ENCODE measurements at regions not wholly inside any gene's neighbourhood (a gene's known extent, or its start where the extent isn't known, plus 50 kb on each side); places are given as distances from the start of the nearest gene placed in this dataset.

DNA sequence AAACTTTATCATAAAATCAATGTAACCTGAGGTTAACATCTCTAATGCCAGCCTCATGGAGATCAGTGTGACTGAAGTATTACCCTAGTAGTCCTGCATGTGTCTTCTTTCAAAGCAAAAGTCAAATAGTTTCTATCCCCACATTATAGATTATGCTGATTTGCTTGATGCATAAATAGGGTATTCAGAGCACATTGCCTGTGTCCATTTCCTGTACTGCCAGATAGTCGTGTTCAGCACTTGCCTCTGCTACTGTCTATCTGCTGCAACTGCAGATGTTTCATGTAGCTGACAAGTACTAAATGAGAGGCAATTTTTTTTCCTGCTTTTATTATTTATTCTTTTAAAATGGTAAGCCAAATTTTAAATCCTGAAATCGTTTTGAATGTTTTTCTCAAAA is 348.7 kb downstream of the CHRM3 start:
- TF ChIP-seq, protein P1, sequence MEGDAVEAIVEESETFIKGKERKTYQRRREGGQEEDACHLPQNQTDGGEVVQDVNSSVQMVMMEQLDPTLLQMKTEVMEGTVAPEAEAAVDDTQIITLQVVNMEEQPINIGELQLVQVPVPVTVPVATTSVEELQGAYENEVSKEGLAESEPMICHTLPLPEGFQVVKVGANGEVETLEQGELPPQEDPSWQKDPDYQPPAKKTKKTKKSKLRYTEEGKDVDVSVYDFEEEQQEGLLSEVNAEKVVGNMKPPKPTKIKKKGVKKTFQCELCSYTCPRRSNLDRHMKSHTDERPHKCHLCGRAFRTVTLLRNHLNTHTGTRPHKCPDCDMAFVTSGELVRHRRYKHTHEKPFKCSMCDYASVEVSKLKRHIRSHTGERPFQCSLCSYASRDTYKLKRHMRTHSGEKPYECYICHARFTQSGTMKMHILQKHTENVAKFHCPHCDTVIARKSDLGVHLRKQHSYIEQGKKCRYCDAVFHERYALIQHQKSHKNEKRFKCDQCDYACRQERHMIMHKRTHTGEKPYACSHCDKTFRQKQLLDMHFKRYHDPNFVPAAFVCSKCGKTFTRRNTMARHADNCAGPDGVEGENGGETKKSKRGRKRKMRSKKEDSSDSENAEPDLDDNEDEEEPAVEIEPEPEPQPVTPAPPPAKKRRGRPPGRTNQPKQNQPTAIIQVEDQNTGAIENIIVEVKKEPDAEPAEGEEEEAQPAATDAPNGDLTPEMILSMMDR (IDR thresholded peaks at IDR 0.05): no peak
- TF ChIP-seq POLR2A (IDR thresholded peaks at IDR 0.05): no peak
